ENCODE measurements at regions not wholly inside any gene's neighbourhood (a gene's known extent, or its start where the extent isn't known, plus 50 kb on each side); places are given as distances from the start of the nearest gene placed in this dataset.

DNA sequence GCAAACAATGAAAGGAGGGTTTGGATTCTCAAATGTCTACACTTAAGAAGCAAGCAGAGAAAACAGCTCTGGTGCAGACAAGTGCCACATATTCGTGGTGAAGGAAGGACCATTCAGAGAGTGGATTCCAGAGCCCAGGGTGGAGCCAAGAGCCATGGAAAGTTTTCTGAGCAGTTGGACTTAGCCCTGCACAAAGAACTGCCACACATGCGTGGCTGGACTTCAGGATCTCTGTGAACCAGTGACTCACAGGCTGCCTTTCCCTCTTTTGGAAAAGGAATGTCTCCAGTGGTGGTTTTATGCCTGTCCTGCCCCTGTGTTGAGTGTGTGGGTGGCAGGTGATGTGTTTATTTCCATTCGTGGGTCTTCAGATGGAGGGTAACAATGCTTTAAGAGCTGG lies 489.5 kb downstream of the CDH26 start:
- intact Hi-C loops (cut with DNase I, micrococcal nuclease) = no loop called here
- H3K9me3 ChIP-seq = no peaks in the 10 kb centered on the region
- TF ChIP-seq, protein P1, sequence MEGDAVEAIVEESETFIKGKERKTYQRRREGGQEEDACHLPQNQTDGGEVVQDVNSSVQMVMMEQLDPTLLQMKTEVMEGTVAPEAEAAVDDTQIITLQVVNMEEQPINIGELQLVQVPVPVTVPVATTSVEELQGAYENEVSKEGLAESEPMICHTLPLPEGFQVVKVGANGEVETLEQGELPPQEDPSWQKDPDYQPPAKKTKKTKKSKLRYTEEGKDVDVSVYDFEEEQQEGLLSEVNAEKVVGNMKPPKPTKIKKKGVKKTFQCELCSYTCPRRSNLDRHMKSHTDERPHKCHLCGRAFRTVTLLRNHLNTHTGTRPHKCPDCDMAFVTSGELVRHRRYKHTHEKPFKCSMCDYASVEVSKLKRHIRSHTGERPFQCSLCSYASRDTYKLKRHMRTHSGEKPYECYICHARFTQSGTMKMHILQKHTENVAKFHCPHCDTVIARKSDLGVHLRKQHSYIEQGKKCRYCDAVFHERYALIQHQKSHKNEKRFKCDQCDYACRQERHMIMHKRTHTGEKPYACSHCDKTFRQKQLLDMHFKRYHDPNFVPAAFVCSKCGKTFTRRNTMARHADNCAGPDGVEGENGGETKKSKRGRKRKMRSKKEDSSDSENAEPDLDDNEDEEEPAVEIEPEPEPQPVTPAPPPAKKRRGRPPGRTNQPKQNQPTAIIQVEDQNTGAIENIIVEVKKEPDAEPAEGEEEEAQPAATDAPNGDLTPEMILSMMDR (IDR thresholded peaks at IDR 0.05) = no peak
- H3K4me1 ChIP-seq (ENCODE audit: low read depth) = no peaks in the 10 kb centered on the region
- no peaks in the 10 kb centered on the region for H3K36me3 ChIP-seq (ENCODE audit: low read depth)
- H3K4me3 ChIP-seq = no peak overlapping the region
- DNase-seq (no peak), ATAC-seq (no peak)

DNA sequence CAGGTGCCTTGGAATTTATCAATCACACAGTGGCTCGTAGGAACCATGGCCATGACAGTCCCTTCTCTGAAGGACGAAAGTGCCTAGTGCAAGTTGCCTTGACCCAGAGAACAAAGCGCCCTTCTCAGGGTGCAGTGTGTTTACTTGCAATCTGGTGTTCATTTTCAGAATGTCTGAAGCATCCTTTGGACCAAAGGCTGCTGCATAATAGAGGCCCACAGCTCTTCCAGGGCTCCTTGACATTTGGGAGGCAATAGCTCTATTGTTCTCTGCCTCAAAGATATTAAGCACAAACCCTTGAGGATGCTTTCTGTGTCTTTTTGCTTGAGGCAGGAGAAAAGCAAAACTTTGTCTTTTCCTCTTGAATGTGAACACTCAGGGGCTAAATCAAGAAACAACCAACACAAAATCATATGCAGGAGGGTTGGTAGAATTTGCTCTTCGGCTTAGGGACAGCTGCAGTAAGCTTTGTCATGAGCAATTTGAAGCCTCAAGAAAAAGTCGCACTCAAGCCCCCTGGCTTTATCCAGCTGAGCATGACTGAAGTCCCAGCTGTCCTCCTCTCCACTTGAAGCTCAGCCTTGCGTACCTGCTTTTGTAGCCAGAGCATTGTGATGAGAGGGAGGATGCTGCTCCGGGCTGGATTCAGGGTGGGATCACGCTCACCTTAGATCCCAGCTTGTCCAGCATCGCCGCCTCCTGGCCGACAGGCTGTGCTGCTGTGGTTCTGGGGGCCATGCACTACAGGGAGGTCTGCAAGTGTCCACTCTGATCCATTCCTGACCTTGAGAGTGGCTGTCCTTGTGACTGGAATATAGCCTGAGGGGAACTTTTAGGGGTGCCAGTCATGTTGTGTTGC lies 495.4 kb downstream of the CDH26 start:
- intact Hi-C loops (cut with DNase I, micrococcal nuclease) = no loop called here
- no peaks in the 10 kb centered on the region for H3K36me3 ChIP-seq (ENCODE audit: low read depth)
- ATAC-seq (no peak), DNase-seq (no peak)
- peaks cover 1% of the 10 kb centered on the region for H3K9me3 ChIP-seq
- H3K4me3 ChIP-seq = no peak overlapping the region
- no peaks in the 10 kb centered on the region for H3K4me1 ChIP-seq (ENCODE audit: low read depth)
- TF ChIP-seq, protein P1 (IDR thresholded peaks at IDR 0.05) = no peak

DNA sequence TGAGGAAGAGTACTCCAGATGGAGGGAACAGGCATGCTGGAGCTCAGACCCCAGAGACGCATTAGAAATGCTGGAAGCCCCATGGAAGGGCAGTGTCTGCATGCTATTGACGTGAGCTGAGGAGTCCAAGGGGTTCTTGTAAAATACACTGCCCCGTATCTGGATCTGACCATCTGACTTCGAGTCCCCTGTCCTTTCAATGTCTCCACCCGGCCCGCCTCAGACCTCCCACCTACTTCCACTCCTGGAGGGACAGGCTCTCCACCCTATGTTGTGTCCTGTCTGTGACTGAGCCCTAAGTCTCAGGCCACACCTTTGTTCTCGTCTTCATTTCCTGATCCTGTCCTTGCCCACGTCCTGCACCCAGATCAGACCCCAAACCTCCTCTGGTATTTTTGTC lies 496.3 kb downstream of the CDH26 start:
- ATAC-seq = no peak
- TF ChIP-seq, protein P1 (IDR thresholded peaks at IDR 0.05) = no peak

DNA sequence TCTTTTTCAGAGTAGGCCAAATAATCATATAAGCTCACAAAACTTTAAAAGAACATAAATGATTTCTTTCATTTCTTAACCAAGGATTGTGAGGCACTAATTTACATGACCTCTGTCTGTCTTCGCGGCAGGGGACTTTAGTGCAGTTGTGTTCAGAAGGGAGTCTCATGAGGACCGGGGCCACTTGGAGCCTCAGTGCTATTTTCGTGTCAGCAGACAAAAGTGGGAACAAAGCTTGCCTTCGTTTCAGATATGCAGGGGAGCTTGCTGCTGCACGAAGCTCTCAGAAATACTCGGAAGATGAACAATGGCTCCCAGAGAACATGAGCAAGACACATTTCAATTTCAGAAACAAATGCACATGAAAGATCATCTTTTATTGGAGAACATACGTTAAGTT lies 497.0 kb downstream of the CDH26 start:
- no peak for ATAC-seq
- no peaks in the 10 kb centered on the region for H3K36me3 ChIP-seq (ENCODE audit: low read depth)
- peaks cover 2% of the 10 kb centered on the region for H3K9me3 ChIP-seq
- H3K4me3 ChIP-seq = no peak overlapping the region
- intact Hi-C loops (cut with DNase I, micrococcal nuclease) = no loop called here
- no peak for DNase-seq
- TF ChIP-seq, protein P1 (IDR thresholded peaks at IDR 0.05) = no peak
- H3K4me1 ChIP-seq (ENCODE audit: low read depth) = no peaks in the 10 kb centered on the region

More for the DNA sequence above, 496.3 kb downstream of the CDH26 start:
- no peaks in the 10 kb centered on the region for H3K36me3 ChIP-seq (ENCODE audit: low read depth)
- no peaks in the 10 kb centered on the region for H3K4me1 ChIP-seq (ENCODE audit: low read depth)
- no peak overlapping the region for H3K4me3 ChIP-seq
- intact Hi-C loops (cut with DNase I, micrococcal nuclease) = no loop called here
- DNase-seq = no peak
- peaks cover 2% of the 10 kb centered on the region for H3K9me3 ChIP-seq

DNA sequence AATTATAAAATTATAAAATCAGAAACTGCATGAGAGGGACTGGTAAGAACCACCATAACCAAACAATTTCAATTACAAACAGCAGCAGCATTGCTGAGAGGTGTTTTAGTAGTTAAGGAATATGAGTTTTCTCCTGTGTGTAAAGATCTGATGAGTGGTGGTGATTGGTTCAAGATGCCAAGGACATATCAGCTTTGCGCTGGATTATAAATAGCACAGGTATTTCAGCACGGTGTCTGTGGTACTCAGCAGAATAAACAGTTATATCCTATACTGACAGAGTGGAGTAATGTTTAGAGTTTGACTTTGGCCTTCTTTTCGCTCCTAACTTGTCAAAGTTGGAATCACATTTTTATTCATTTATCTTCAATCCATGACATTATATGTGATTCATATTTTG lies 501.0 kb downstream of the CDH26 start:
- H3K4me3 ChIP-seq = no peak overlapping the region
- H3K9me3 ChIP-seq = peaks cover 2% of the 10 kb centered on the region
- no peaks in the 10 kb centered on the region for H3K4me1 ChIP-seq (ENCODE audit: low read depth)
- intact Hi-C loops (cut with DNase I, micrococcal nuclease) = no loop called here
- H3K36me3 ChIP-seq (ENCODE audit: low read depth) = no peaks in the 10 kb centered on the region
- TF ChIP-seq, protein P1 (IDR thresholded peaks at IDR 0.05) = no peak
- ATAC-seq (no peak), DNase-seq (no peak)
